ENCODE measurements at regions not wholly inside any gene's neighbourhood (a gene's known extent, or its start where the extent isn't known, plus 50 kb on each side); places are given as distances from the start of the nearest gene placed in this dataset.
A peak's percentile ranks its signal among the peaks of the same experiment; 100 is the strongest.

- peak; percentile 48 to 59 for DNase-seq (ENCODE audit: low read depth in 2 of 2)
Measured at GRCh38 chr6:153790048-153790447, 249.0 kb upstream of the OPRM1 start.

GRCh38 chr6:153787341-153787606, 251.8 kb upstream of the OPRM1 start:
- DNase-seq (ENCODE audit: low read depth in 2 of 2), result no peak

- no peak for DNase-seq (ENCODE audit: low read depth in 2 of 2)
Measured at GRCh38 chr6:153781306-153781705, 257.7 kb upstream of the OPRM1 start.

GRCh38 chr6:153780011-153780410, 259.0 kb upstream of the OPRM1 start:
- no peak for DNase-seq (ENCODE audit: low read depth in 2 of 2)

- no peak for DNase-seq (ENCODE audit: low read depth in 2 of 2)
Measured at GRCh38 chr6:153778216-153778615, 260.8 kb upstream of the OPRM1 start.

- DNase-seq (ENCODE audit: low read depth in 2 of 2), result no peak
Measured at GRCh38 chr6:153771577-153771976, 267.5 kb upstream of the OPRM1 start.

- DNase-seq (ENCODE audit: low read depth in 2 of 2), result no peak
Measured at GRCh38 chr6:153767127-153767526, 271.9 kb upstream of the OPRM1 start.

- DNase-seq (ENCODE audit: low read depth in 2 of 2), result no peak
Measured at GRCh38 chr6:153758516-153758915, 280.5 kb upstream of the OPRM1 start.

GRCh38 chr6:153735761-153736160, 303.3 kb upstream of the OPRM1 start:
- no peak for DNase-seq (ENCODE audit: low read depth in 2 of 2)

- no peak for DNase-seq (ENCODE audit: low read depth in 2 of 2)
Measured at GRCh38 chr6:153729189-153729588, 309.9 kb upstream of the OPRM1 start.

- DNase-seq (ENCODE audit: low read depth in 2 of 2), result no peak
Measured at GRCh38 chr6:153727885-153728284, 311.2 kb upstream of the OPRM1 start.

GRCh38 chr6:153725456-153725855, 313.6 kb upstream of the OPRM1 start:
- DNase-seq (ENCODE audit: low read depth in 2 of 2), result no peak

- no peak for DNase-seq (ENCODE audit: low read depth in 2 of 2)
Measured at GRCh38 chr6:153720732-153721131, 318.3 kb upstream of the OPRM1 start.

GRCh38 chr6:153705429-153705828, 333.6 kb upstream of the OPRM1 start:
- DNase-seq (ENCODE audit: low read depth in 2 of 2), result no peak

- DNase-seq (ENCODE audit: low read depth in 2 of 2), result no peak
Measured at GRCh38 chr6:153702671-153703070, 336.4 kb upstream of the OPRM1 start.

- no peak for DNase-seq (ENCODE audit: low read depth in 2 of 2)
Measured at GRCh38 chr6:153698637-153699036, 340.4 kb upstream of the OPRM1 start.

GRCh38 chr6:153698001-153698400, 341.0 kb upstream of the OPRM1 start:
- no peak for DNase-seq (ENCODE audit: low read depth in 2 of 2)

- no peak for DNase-seq (ENCODE audit: low read depth in 2 of 2)
Measured at GRCh38 chr6:153677522-153677921, 361.5 kb upstream of the OPRM1 start.

- no peak for DNase-seq (ENCODE audit: low read depth in 2 of 2)
Measured at GRCh38 chr6:153673750-153674149, 365.3 kb upstream of the OPRM1 start.

- DNase-seq (ENCODE audit: low read depth in 2 of 2), result no peak
Measured at GRCh38 chr6:153673225-153673624, 365.8 kb upstream of the OPRM1 start.

- DNase-seq (ENCODE audit: low read depth in 2 of 2), result no peak
Measured at GRCh38 chr6:153670403-153671026, 368.5 kb upstream of the OPRM1 start.

- DNase-seq (ENCODE audit: low read depth in 2 of 2), result no peak
Measured at GRCh38 chr6:153668758-153669157, 370.3 kb upstream of the OPRM1 start.

- DNase-seq (ENCODE audit: low read depth in 2 of 2), result no peak
Measured at GRCh38 chr6:153662982-153663381, 376.1 kb upstream of the OPRM1 start.

- DNase-seq (ENCODE audit: low read depth in 2 of 2), result no peak
Measured at GRCh38 chr6:153645326-153645725, 393.7 kb upstream of the OPRM1 start.

GRCh38 chr6:153644000-153644399, 395.0 kb upstream of the OPRM1 start:
- no peak for DNase-seq (ENCODE audit: low read depth in 2 of 2)
